H1 (cell line): ENCODE measurements at regions not wholly inside any gene's neighbourhood (a gene's known extent, or its start where the extent isn't known, plus 50 kb on each side); places are given as distances from the start of the nearest gene placed in this dataset.

Source experiments
- CTCF ChIA-PET: fragments of 300-600 bp; sonication (Branson Sonifier 250); formaldehyde crosslinking; loops from one replicate; lab custom pipeline; 2021; ENCODE audit not compliant: partially characterized antibody; lab: Charles Lee
- POLR2A ChIA-PET: fragments of 300-600 bp; sonication (Branson Sonifier 250); formaldehyde crosslinking; loops from one replicate; lab custom pipeline; 2021; ENCODE audit warnings: inconsistent platforms; ENCODE audit not compliant: partially characterized antibody; lab: Charles Lee
- DNase-seq, 2 experiments: peaks; one replicate each; pipeline versions ENCODE4 v3.0.0 to v3.0.0-alpha.2; 2010 to 2022; ENCODE audit warnings: low spot score in 2 of 2, low read depth in 1 of 2, mixed read lengths in 1 of 2
- FAIRE-seq: peaks from 2 replicates; lab custom pipeline; 2011; peaks lifted over from hg19 to GRCh38; lab: Jason Lieb, UNC
- H2AFZ ChIP-seq: 2 replicates; pipeline ENCODE4 v1.8.1; 2012; ENCODE audit warnings: low read length, inconsistent platforms
- H2AK5ac ChIP-seq: 2 replicates; pipeline ENCODE4 v1.6.1; 2013; ENCODE audit warnings: low read depth, low read length
- H2BK120ac ChIP-seq: replicated peaks from 2 replicates; pipeline ENCODE3; 2013; ENCODE audit warnings: low read depth, low read length, inconsistent platforms
- H2BK12ac ChIP-seq: 2 replicates; pipeline ENCODE4 v1.6.1; 2013; ENCODE audit warnings: low read depth, low read length
- H2BK15ac ChIP-seq: 2 replicates; pipeline ENCODE4 v1.6.1; 2013; ENCODE audit warnings: low read length
- H2BK20ac ChIP-seq: 2 replicates; pipeline ENCODE4 v1.6.1; 2013; ENCODE audit warnings: low read length
- H2BK5ac ChIP-seq: 2 replicates; pipeline ENCODE4 v1.6.1; 2013; ENCODE audit warnings: low read depth, low read length
- H3K14ac ChIP-seq: 2 replicates; pipeline ENCODE4 v1.6.1; 2013; ENCODE audit warnings: inconsistent platforms; ENCODE audit not compliant: insufficient read length
- H3K18ac ChIP-seq: 2 replicates; pipeline ENCODE4 v1.6.1; 2013; ENCODE audit warnings: low read length; ENCODE audit errors: extremely low read depth
- H3K23ac ChIP-seq: 2 replicates; pipeline ENCODE4 v1.6.1; 2013; ENCODE audit warnings: inconsistent platforms; ENCODE audit not compliant: insufficient read length
- H3K23me2 ChIP-seq: 2 replicates; pipeline ENCODE4 v1.6.1; 2013; ENCODE audit warnings: low read depth, low read length
- H3K27ac ChIP-seq: 2 replicates; pipeline ENCODE4 v1.6.1; 2011; ENCODE audit warnings: low read depth, low read length, inconsistent platforms
- H3K27me3 ChIP-seq, 4 experiments: replicated peaks in 1 of 4; 1 replicate in 1 of 4; 2 replicates in 3 of 4; pipeline versions ENCODE4 v1.6.1 to v1.8.1; 2011 to 2013; ENCODE audit warnings: low read length in 3 of 4, mild to moderate bottlenecking in 3 of 4, inconsistent platforms in 2 of 4, mixed read lengths in 2 of 4, moderate library complexity in 1 of 4; ENCODE audit not compliant: control insufficient read depth in 3 of 4, insufficient read depth in 3 of 4; ENCODE audit errors: extremely low read depth in 1 of 4
- H3K36me3 ChIP-seq, 4 experiments: 2 replicates each; pipeline versions ENCODE4 v1.6.1 to v1.8.1; 2011 to 2013; ENCODE audit warnings: mild to moderate bottlenecking in 4 of 4, low read length in 3 of 4, moderate library complexity in 2 of 4, control low read depth in 1 of 4, inconsistent platforms in 1 of 4; ENCODE audit not compliant: insufficient read depth in 4 of 4, control insufficient read depth in 2 of 4
- H3K4ac ChIP-seq: replicated peaks from 2 replicates; pipeline ENCODE3; 2013; ENCODE audit warnings: low read length, low read depth, mixed read lengths, inconsistent platforms; ENCODE audit not compliant: insufficient read length
- H3K4me1 ChIP-seq, 4 experiments: replicated peaks in 1 of 4; 1 replicate in 1 of 4; 2 replicates in 3 of 4; pipeline versions ENCODE4 v1.6.1 to v1.8.1; 2011 to 2013; ENCODE audit warnings: low read length in 3 of 4, inconsistent platforms in 2 of 4, mixed read lengths in 1 of 4; ENCODE audit not compliant: insufficient read depth in 4 of 4, control insufficient read depth in 3 of 4
- H3K4me2 ChIP-seq, 2 experiments: 2 replicates each; pipeline versions ENCODE4 v1.6.1 to v1.8.1; 2011 to 2013; ENCODE audit warnings: low read depth in 2 of 2, low read length in 2 of 2, control low read depth in 1 of 2, inconsistent platforms in 1 of 2, mild to moderate bottlenecking in 1 of 2; ENCODE audit not compliant: insufficient read depth in 1 of 2
- H3K4me3 ChIP-seq, 4 experiments: fragments of 200-600, 300-600 bp in 1 of 4; sonication (generic), shearing (Covaris generic), sonication (Bioruptor Twin) in 1 of 4; 2 replicates each; pipeline versions ENCODE4 v1.5.1 to v1.8.1; 2011 to 2016; ENCODE audit warnings: low read length in 4 of 4, low read depth in 3 of 4, control low read depth in 2 of 4, inconsistent platforms in 2 of 4, mild to moderate bottlenecking in 2 of 4, mixed read lengths in 1 of 4, moderate library complexity in 1 of 4; ENCODE audit not compliant: insufficient read depth in 2 of 4; ENCODE audit errors: extremely low read depth in 1 of 4
- H3K56ac ChIP-seq: replicated peaks from 2 replicates; pipeline ENCODE3; 2013; ENCODE audit warnings: low read depth, mild to moderate bottlenecking, mixed read lengths, low read length, inconsistent platforms; ENCODE audit not compliant: insufficient read length
- H3K79me1 ChIP-seq: 2 replicates; pipeline ENCODE4 v1.6.1; 2013; ENCODE audit warnings: low read depth, low read length, control low read depth
- H3K79me2 ChIP-seq, 2 experiments: 2 replicates each; pipeline versions ENCODE4 v1.6.1 to v1.8.1; 2012 to 2013; ENCODE audit warnings: low read length in 2 of 2, mild to moderate bottlenecking in 2 of 2, inconsistent platforms in 1 of 2; ENCODE audit not compliant: insufficient read depth in 2 of 2, control insufficient read depth in 1 of 2
- H3K9ac ChIP-seq, 4 experiments: replicated peaks in 1 of 4; 1 replicate in 1 of 4; 2 replicates in 3 of 4; pipeline versions ENCODE4 v1.6.1 to v1.8.1; 2011 to 2013; ENCODE audit warnings: low read depth in 3 of 4, low read length in 3 of 4, control low read depth in 2 of 4, mild to moderate bottlenecking in 2 of 4, moderate library complexity in 2 of 4, inconsistent platforms in 1 of 4; ENCODE audit errors: extremely low read depth in 1 of 4
- H3K9me3 ChIP-seq, 2 experiments: 2 replicates each; pipeline versions ENCODE4 v1.6.1 to v1.8.1; 2012 to 2013; ENCODE audit warnings: mild to moderate bottlenecking in 2 of 2, moderate library complexity in 2 of 2, control low read depth in 1 of 2, inconsistent platforms in 1 of 2, low read depth in 1 of 2, low read length in 1 of 2, mixed read lengths in 1 of 2; ENCODE audit not compliant: insufficient read depth in 2 of 2
- H4K20me1 ChIP-seq, 2 experiments: replicated peaks in 1 of 2; 2 replicates each; pipeline versions ENCODE3 to v1.8.1; 2011 to 2013; ENCODE audit warnings: inconsistent platforms in 2 of 2, low read length in 2 of 2, mild to moderate bottlenecking in 1 of 2; ENCODE audit not compliant: insufficient read depth in 2 of 2, control insufficient read depth in 1 of 2
- H4K5ac ChIP-seq: 2 replicates; pipeline ENCODE4 v1.6.1; 2013; ENCODE audit warnings: low read length, low read depth, mixed read lengths, inconsistent platforms; ENCODE audit not compliant: insufficient read length
- H4K8ac ChIP-seq: 2 replicates; pipeline ENCODE4 v1.8.0; 2013; ENCODE audit warnings: mild to moderate bottlenecking, moderate library complexity, low read length, inconsistent platforms; ENCODE audit not compliant: insufficient read depth; ENCODE audit errors: extremely low read depth
- H4K91ac ChIP-seq: replicated peaks from 2 replicates; pipeline ENCODE3; 2013; ENCODE audit warnings: low read length, mixed read lengths, inconsistent platforms; ENCODE audit not compliant: insufficient read length
- ASH2L ChIP-seq: fragments of 200-600, 300-600 bp; sonication (generic); IDR thresholded peaks from one replicate; pipeline ENCODE4 v1.7.1; 2017; ENCODE audit warnings: low read length
- WGBS, 2 experiments: shearing (Covaris generic) in 1 of 2; methylation state at CpG; one replicate each; pipeline versions ENCODE4 v1.1.6 to v1.1.7; 2013 to 2015; ENCODE audit warnings: low lambda C conversion rate in 2 of 2, mixed read lengths in 2 of 2, inconsistent platforms in 1 of 2, low coverage in 1 of 2, missing lambda C conversion rate in 1 of 2; ENCODE audit not compliant: insufficient replicate concordance in 2 of 2, insufficient coverage in 1 of 2, insufficient read length in 1 of 2; ENCODE audit errors: extremely low coverage in 1 of 2, missing lambda C conversion rate in 1 of 2; 5-methylcytosine and 5-hydroxymethylcytosine counted together
- TF ChIP-seq, protein P1 (sequence below), 3 experiments: IDR thresholded peaks; 1 replicate in 2 of 3; 2 replicates in 1 of 3; pipeline versions ENCODE4 v1.5.1 to v1.6.1; 2011; ENCODE audit warnings: low read length in 3 of 3, mild to moderate bottlenecking in 3 of 3, inconsistent platforms in 2 of 3, low read depth in 1 of 3, moderate library complexity in 1 of 3; ENCODE audit not compliant: insufficient read depth in 1 of 3; ENCODE audit errors: control extremely low read depth in 1 of 3

DNA sequence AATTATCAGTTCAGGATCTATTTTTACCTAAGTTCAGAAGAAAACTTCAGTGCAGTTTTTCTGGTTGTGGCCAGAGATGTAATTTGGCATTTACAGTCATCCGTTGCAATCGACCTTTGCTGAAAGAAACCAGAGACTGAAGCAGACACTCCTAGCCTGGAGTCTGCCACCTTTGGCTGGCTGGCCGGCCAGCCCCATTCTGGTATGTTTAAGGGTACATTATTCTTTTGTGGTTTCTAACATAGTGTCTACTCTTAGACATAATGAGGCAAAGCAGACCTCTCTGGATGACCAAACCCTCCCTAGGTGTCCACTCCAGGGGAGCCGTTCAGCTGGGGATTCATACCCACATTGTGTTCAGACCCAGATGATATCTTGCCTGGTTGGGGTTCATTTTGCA is 275.9 kb upstream of the TPM1 start:
- H3K18ac ChIP-seq: no peak overlapping the region
- H3K14ac ChIP-seq: no peak overlapping the region
- no peak overlapping the region for H2BK20ac ChIP-seq
- H3K23ac ChIP-seq: no peak overlapping the region
- no peak overlapping the region for H4K8ac ChIP-seq
- no peaks in the 10 kb centered on the region for H3K23me2 ChIP-seq
- H3K4me3 ChIP-seq: no peak overlapping the region
- no peak for FAIRE-seq
- no peak overlapping the region for H2AK5ac ChIP-seq
- 91% methylated on average over 4 of the region's 4 CpGs; no CpG with 5 or more reads in 1 of the 2 experiments for WGBS, 2 experiments
- no peak overlapping the region for H4K91ac ChIP-seq
- no peak overlapping the region for H3K9ac ChIP-seq
- no peak overlapping the region for H3K56ac ChIP-seq
- H2BK12ac ChIP-seq: no peak overlapping the region
- no peaks in the 10 kb centered on the region for H4K20me1 ChIP-seq
- H3K27ac ChIP-seq: no peak overlapping the region
- no peak for DNase-seq
- H3K36me3 ChIP-seq: peaks cover 0 to 12% (median 2%) of the 10 kb centered on the region in 4 experiments; a peak in 5 of 8 replicates
- H3K79me1 ChIP-seq: no peaks in the 10 kb centered on the region
- ChIA-PET CTCF (interaction anchor here (0.9 to 4.5 kb wide), 6 partner anchors 11 to 241 kb away, joined by 3 to 14 read pairs (median 4); no protein-coding TSS in a partner anchor), POLR2A (no interaction called here)
- H2AFZ ChIP-seq: no peak overlapping the region
- no peak overlapping the region for H2BK120ac ChIP-seq
- no peak overlapping the region for H3K4me2 ChIP-seq
- H3K9me3 ChIP-seq: no peaks in the 10 kb centered on the region
- H3K4me1 ChIP-seq: no peaks in the 10 kb centered on the region
- H2BK15ac ChIP-seq: no peak overlapping the region
- H3K79me2 ChIP-seq: no peaks in the 10 kb centered on the region
- H3K27me3 ChIP-seq: no peaks in the 10 kb centered on the region
- H4K5ac ChIP-seq: no peak overlapping the region
- H3K4ac ChIP-seq: no peak overlapping the region
- no peak overlapping the region for H2BK5ac ChIP-seq
- TF ChIP-seq, protein P1, sequence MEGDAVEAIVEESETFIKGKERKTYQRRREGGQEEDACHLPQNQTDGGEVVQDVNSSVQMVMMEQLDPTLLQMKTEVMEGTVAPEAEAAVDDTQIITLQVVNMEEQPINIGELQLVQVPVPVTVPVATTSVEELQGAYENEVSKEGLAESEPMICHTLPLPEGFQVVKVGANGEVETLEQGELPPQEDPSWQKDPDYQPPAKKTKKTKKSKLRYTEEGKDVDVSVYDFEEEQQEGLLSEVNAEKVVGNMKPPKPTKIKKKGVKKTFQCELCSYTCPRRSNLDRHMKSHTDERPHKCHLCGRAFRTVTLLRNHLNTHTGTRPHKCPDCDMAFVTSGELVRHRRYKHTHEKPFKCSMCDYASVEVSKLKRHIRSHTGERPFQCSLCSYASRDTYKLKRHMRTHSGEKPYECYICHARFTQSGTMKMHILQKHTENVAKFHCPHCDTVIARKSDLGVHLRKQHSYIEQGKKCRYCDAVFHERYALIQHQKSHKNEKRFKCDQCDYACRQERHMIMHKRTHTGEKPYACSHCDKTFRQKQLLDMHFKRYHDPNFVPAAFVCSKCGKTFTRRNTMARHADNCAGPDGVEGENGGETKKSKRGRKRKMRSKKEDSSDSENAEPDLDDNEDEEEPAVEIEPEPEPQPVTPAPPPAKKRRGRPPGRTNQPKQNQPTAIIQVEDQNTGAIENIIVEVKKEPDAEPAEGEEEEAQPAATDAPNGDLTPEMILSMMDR (IDR thresholded peaks at IDR 0.05; ENCODE audit: control extremely low read depth in 1 of 3, insufficient read depth in 1 of 3, low read depth in 1 of 3, low read length in 3 of 3): no peak
- TF ChIP-seq ASH2L: no peak
